ENCODE measurements at regions not wholly inside any gene's neighbourhood (a gene's known extent, or its start where the extent isn't known, plus 50 kb on each side); places are given as distances from the start of the nearest gene placed in this dataset.

- Mint-ChIP-seq H3K36me3 (ENCODE audit: low read depth) (no peaks in the 10 kb centered on the region), H3K4me1 (no peaks in the 10 kb centered on the region), H3K27ac (no peak overlapping the region), H3K27me3 (ENCODE audit: low read depth, poor library complexity) (peaks cover 3% of the 10 kb centered on the region), H3K4me3 (no peak overlapping the region), H3K9me3 (no peaks in the 10 kb centered on the region)
- no peak for DNase-seq
- no peak for TF ChIP-seq CTCF (IDR thresholded peaks at IDR 0.05)
Measured at GRCh38 chr2:123500988-123501387, 524.1 kb upstream of the CNTNAP5 start.

- Mint-ChIP-seq H3K27me3 (ENCODE audit: low read depth, poor library complexity) (peaks cover 3% of the 10 kb centered on the region), H3K27ac (no peak overlapping the region), H3K9me3 (no peaks in the 10 kb centered on the region), H3K4me1 (no peaks in the 10 kb centered on the region), H3K4me3 (no peak overlapping the region), H3K36me3 (ENCODE audit: low read depth) (no peaks in the 10 kb centered on the region)
- no peak for TF ChIP-seq CTCF (IDR thresholded peaks at IDR 0.05)
- no peak for DNase-seq
Measured at GRCh38 chr2:123502931-123503330, 522.2 kb upstream of the CNTNAP5 start.

- DNase-seq: no peak
- Mint-ChIP-seq H3K27me3 (ENCODE audit: low read depth, poor library complexity) (peaks cover 3% of the 10 kb centered on the region), H3K36me3 (ENCODE audit: low read depth) (no peaks in the 10 kb centered on the region), H3K4me3 (no peak overlapping the region), H3K27ac (no peak overlapping the region), H3K4me1 (no peaks in the 10 kb centered on the region), H3K9me3 (no peaks in the 10 kb centered on the region)
- no peak for TF ChIP-seq CTCF (IDR thresholded peaks at IDR 0.05)
Measured at GRCh38 chr2:123512547-123512946, 512.5 kb upstream of the CNTNAP5 start.

- no peak overlapping the region for H3K4me3 Mint-ChIP-seq
- no peak for TF ChIP-seq CTCF (IDR thresholded peaks at IDR 0.05)
- DNase-seq: no peak
- H3K9me3 Mint-ChIP-seq: no peaks in the 10 kb centered on the region
- no peaks in the 10 kb centered on the region for H3K36me3 Mint-ChIP-seq (ENCODE audit: low read depth)
- H3K4me1 Mint-ChIP-seq: no peaks in the 10 kb centered on the region
- H3K27me3 Mint-ChIP-seq (ENCODE audit: low read depth, poor library complexity): peaks cover 3% of the 10 kb centered on the region
- H3K27ac Mint-ChIP-seq: no peak overlapping the region
Measured at GRCh38 chr2:123513351-123513750, 511.7 kb upstream of the CNTNAP5 start.

- no peaks in the 10 kb centered on the region for H3K36me3 Mint-ChIP-seq (ENCODE audit: low read depth)
- DNase-seq: no peak
- H3K4me3 Mint-ChIP-seq: no peak overlapping the region
- H3K9me3 Mint-ChIP-seq: no peaks in the 10 kb centered on the region
- H3K4me1 Mint-ChIP-seq: no peaks in the 10 kb centered on the region
- H3K27me3 Mint-ChIP-seq (ENCODE audit: low read depth, poor library complexity): peaks cover 3% of the 10 kb centered on the region
- TF ChIP-seq CTCF (IDR thresholded peaks at IDR 0.05): no peak
- no peak overlapping the region for H3K27ac Mint-ChIP-seq
Measured at GRCh38 chr2:123514613-123515207, 510.4 kb upstream of the CNTNAP5 start.

- DNase-seq: no peak
- H3K9me3 Mint-ChIP-seq: no peaks in the 10 kb centered on the region
- H3K36me3 Mint-ChIP-seq (ENCODE audit: low read depth): no peaks in the 10 kb centered on the region
- no peak overlapping the region for H3K4me3 Mint-ChIP-seq
- H3K4me1 Mint-ChIP-seq: peaks cover 3% of the 10 kb centered on the region
- no peaks in the 10 kb centered on the region for H3K27me3 Mint-ChIP-seq (ENCODE audit: low read depth, poor library complexity)
- TF ChIP-seq CTCF (IDR thresholded peaks at IDR 0.05): no peak
- no peak overlapping the region for H3K27ac Mint-ChIP-seq
Measured at GRCh38 chr2:123518367-123518766, 506.7 kb upstream of the CNTNAP5 start.

Measured in nephron progenitor cell (in vitro differentiated cells).